ENCODE measurements at regions not wholly inside any gene's neighbourhood (a gene's known extent, or its start where the extent isn't known, plus 50 kb on each side); places are given as distances from the start of the nearest gene placed in this dataset.

- DNase-seq: no peak
These were observed 70.1 kb upstream of the KRR1 start for GRCh38 chr12:75581515-75581914.

- no peak for DNase-seq
These were observed 68.1 kb upstream of the KRR1 start for GRCh38 chr12:75579552-75579951.

DNA sequence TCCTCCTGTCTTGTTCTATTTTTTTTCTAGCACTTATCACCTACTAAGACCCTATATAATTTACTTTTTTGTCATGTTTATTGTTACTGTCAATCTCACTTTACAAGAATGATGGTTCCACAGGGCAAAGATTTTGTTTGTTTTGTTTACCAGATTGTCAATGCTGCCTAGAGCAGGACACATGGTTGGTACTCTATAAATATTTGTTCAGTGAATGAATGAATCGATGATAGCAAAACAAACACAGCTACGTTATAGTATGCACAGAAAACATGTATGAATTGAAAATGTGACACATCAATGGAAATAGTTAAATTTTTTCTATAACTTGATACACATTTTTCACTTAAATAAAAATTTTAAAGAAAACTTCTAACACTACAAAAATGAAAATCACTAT is 67.1 kb upstream of the KRR1 start:
- DNase-seq: no peak

- no peak for DNase-seq
These were observed 66.4 kb upstream of the KRR1 start for GRCh38 chr12:75577812-75578211.

GRCh38 chr12:75571656-75572205 is 60.3 kb upstream of the KRR1 start:
- no peak for DNase-seq

DNA sequence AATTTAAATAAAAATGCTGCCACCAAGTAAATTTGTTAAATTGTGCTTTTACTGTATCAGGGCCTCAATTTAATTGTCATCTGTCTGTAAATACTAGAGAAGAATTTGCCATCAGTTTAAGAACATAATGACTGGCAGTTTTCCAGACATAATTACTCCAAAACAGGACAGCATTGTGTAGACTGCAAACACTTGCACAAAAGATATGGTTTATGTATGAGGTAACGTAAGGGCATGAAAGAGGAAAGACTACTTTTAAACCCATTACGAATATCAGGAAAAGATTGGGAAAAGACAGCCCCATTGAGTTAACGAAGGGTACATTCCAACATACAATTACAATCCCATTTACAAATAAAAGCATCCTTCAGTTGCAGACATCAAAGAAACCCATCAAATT is 59.8 kb upstream of the KRR1 start:
- no peak for DNase-seq

DNA sequence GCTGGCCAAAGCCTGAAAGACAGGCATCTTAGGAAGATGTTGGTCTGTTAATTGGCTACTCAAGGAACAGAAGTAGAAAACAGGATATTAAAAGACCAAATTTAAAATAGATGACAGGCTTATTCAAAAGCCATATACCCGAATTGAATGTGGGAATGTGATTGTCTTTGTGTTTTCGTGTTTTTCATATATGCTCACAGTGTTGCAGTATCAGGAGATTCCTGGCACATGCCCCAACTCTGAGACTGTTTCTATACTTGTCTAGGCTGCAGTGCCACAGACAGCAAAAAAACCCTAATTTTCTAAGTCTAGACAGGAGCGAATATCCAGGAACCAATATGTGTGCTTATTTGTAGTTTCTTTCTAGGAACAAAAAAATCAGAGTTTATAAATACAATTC is 57.4 kb upstream of the KRR1 start:
- DNase-seq: no peak

GRCh38 chr12:75568393-75568792 is 57.0 kb upstream of the KRR1 start:
- DNase-seq: no peak

- DNase-seq: no peak
These were observed 54.4 kb upstream of the KRR1 start for GRCh38 chr12:75565795-75566194.

- no peak for DNase-seq
These were observed 53.4 kb upstream of the KRR1 start for GRCh38 chr12:75564852-75565251.

GRCh38 chr12:75564398-75564797 is 53.0 kb upstream of the KRR1 start:
- no peak for DNase-seq

- DNase-seq: no peak
These were observed 51.9 kb upstream of the KRR1 start for GRCh38 chr12:75563351-75563750.

DNA sequence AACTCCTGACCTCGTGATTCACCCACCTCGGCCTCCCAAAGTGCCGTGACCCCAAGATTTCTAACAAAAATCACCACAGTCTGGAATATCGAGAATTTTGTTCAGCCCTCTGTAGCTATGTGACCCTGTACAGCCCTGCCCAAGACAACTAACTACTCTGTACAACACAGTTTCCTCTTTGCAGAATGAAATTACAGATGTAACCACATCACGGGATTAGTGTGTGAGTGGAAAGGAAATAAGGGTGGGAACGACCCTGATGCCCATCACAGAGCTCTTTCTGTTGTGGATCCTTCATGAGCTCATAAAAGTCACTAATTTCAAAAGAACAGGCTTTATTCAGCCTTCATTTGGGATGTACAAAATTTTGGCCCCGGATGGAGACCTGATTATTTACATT is 50.5 kb upstream of the KRR1 start:
- DNase-seq: no peak

All from activated naive CD4-positive, alpha-beta T cell (primary cell).